ENCODE measurements at regions not wholly inside any gene's neighbourhood (a gene's known extent, or its start where the extent isn't known, plus 50 kb on each side); places are given as distances from the start of the nearest gene placed in this dataset.
A peak's percentile ranks its signal among the peaks of the same experiment; 100 is the strongest.

GRCh38 chr10:37436357-37436756 is 311.0 kb downstream of the ANKRD30A start:
- TF ChIP-seq CTCF (IDR thresholded peaks at IDR 0.05): no peak

GRCh38 chr10:37434091-37434490 is 308.7 kb downstream of the ANKRD30A start:
- peak; percentile 46 for TF ChIP-seq CTCF (IDR thresholded peaks at IDR 0.05)

All from LNCAP (cell line).